ENCODE measurements at regions not wholly inside any gene's neighbourhood (a gene's known extent, or its start where the extent isn't known, plus 50 kb on each side); places are given as distances from the start of the nearest gene placed in this dataset.

DNA sequence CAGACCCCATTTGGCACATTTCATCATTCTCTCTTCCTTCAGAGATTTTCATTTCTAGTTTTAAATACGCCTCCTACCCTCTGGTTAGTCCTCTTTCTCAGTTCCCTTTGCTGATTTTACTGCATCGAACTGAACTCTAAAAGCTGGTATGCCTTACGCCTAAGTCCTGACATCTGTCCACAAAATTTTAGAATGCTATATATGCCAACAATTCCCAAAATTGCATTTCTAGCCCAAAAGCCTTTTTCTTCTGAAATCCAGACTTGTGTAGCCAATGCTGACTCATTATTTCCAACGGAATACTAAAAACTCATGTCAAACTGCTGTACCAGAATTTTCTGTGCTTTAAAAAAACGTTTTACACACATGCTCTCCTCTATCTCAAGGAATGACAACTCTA, 1124.4 kb upstream of the TENM4 start:
- TF ChIP-seq BACH2 (CRISPR knock-in tag; IDR thresholded peaks at IDR 0.05; ENCODE audit: borderline replicate concordance) (no peak), ARNTL (CRISPR knock-in tag; IDR thresholded peaks at IDR 0.05; ENCODE audit: borderline replicate concordance, low read depth) (no peak), ZC3H10 (CRISPR knock-in tag; IDR thresholded peaks at IDR 0.05) (no peak), ZFP3 (CRISPR knock-in tag; IDR thresholded peaks at IDR 0.05) (no peak), GLIS3 (CRISPR knock-in tag; IDR thresholded peaks at IDR 0.05) (no peak), RARB (CRISPR knock-in tag; IDR thresholded peaks at IDR 0.05) (no peak), ZNF565 (CRISPR knock-in tag; conservative IDR thresholded peaks at IDR 0.05; ENCODE audit: low read depth) (no peak)

All from SK-N-SH treated with all-trans-retinoic acid at 6 μM for 48 hours (cell line).